Transverse colon (tissue), 3 donors: ENCODE measurements at regions not wholly inside any gene's neighbourhood (a gene's known extent, or its start where the extent isn't known, plus 50 kb on each side); places are given as distances from the start of the nearest gene placed in this dataset.
A peak's percentile ranks its signal among the peaks of the same experiment; 100 is the strongest.

ENCODE experiments used
- EP300 ChIP-seq: sonication (generic); formaldehyde crosslinking; IDR thresholded peaks from one replicate; pipeline ENCODE4 v1.6.1; 2017; ENCODE audit warnings: antibody characterized with exemption, low read depth
- POLR2A ChIP-seq: fragments of 450-650 bp; IDR thresholded peaks from one replicate; pipeline ENCODE4 v1.6.1; 2016; ENCODE audit warnings: antibody characterized with exemption, mild to moderate bottlenecking, moderate library complexity
- TF ChIP-seq, protein P1 (sequence below), 5 experiments: fragments of 200-600 bp in 3 of 5; fragments of 450-650 bp in 2 of 5; sonication (generic) in 3 of 5; IDR thresholded peaks; 1 replicate in 2 of 5; 2 replicates in 3 of 5; pipeline ENCODE4 v1.5.1; 2016 to 2017; ENCODE audit warnings: antibody characterized with exemption in 5 of 5, inconsistent platforms in 3 of 5, mild to moderate bottlenecking in 2 of 5, moderate library complexity in 1 of 5

DNA sequence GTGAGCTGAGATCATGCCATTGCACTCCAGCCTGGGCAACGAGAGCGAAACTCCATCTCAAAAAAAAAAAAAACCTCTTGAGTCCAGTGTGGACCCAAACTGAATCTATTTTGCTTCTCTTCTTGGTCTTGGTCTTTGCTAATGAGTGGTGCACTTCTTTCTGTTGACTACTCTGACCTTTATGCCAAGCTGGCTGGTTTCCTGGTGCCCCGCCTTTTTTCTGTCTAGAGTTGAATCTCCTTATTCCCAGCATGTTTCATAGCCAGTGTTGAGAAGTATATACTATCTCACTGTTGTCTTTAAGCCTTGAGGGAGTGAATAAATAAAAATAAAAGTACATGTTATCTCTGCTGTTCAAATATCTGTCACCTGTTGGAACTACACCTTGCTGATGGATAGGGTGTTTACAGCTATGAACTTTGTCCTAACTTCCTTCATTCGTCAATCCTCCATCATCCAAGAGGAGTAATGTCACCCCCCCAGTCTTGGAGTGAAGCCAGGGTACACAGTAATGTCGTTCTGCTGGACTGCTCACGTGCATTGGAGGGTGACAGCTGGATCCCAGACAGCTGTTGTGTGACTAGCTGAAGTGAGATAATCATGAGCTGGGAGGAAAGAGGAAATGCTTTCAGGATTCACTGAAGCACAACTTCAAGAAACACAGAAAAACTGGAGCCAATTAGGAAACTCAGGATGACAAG is 99.3 kb upstream of the PRKG2 start:
- TF ChIP-seq, protein P1, sequence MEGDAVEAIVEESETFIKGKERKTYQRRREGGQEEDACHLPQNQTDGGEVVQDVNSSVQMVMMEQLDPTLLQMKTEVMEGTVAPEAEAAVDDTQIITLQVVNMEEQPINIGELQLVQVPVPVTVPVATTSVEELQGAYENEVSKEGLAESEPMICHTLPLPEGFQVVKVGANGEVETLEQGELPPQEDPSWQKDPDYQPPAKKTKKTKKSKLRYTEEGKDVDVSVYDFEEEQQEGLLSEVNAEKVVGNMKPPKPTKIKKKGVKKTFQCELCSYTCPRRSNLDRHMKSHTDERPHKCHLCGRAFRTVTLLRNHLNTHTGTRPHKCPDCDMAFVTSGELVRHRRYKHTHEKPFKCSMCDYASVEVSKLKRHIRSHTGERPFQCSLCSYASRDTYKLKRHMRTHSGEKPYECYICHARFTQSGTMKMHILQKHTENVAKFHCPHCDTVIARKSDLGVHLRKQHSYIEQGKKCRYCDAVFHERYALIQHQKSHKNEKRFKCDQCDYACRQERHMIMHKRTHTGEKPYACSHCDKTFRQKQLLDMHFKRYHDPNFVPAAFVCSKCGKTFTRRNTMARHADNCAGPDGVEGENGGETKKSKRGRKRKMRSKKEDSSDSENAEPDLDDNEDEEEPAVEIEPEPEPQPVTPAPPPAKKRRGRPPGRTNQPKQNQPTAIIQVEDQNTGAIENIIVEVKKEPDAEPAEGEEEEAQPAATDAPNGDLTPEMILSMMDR (IDR thresholded peaks at IDR 0.05): no peak
- TF ChIP-seq EP300 (peak; percentile 84), POLR2A (peak; percentile 17)
